ENCODE measurements at regions not wholly inside any gene's neighbourhood (a gene's known extent, or its start where the extent isn't known, plus 50 kb on each side); places are given as distances from the start of the nearest gene placed in this dataset.

GRCh38 chr14:36021030-36021422 lies 155.5 kb downstream of the PTCSC3 start:
- DNase-seq (ENCODE audit: low read depth) (no peak), FAIRE-seq (no peak)
- Mint-ChIP-seq H3K4me1 (ENCODE audit: low read depth, unreplicated experiment) (no peaks in the 10 kb centered on the region), H3K36me3 (ENCODE audit: low read depth, unreplicated experiment) (no peaks in the 10 kb centered on the region), H3K27me3 (ENCODE audit: low read depth, unreplicated experiment) (no peaks in the 10 kb centered on the region), H3K4me3 (ENCODE audit: unreplicated experiment) (no peak overlapping the region), H3K9me3 (ENCODE audit: unreplicated experiment) (no peaks in the 10 kb centered on the region), H3K27ac (ENCODE audit: unreplicated experiment) (no peak overlapping the region)
- H3K9ac ChIP-seq (ENCODE audit: low read length): no peak overlapping the region
- no peak overlapping the region for H3K27ac ChIP-seq (ENCODE audit: low read depth, low read length)
- H3K4me2 ChIP-seq (ENCODE audit: low read length): no peak overlapping the region
- no peaks in the 10 kb centered on the region for H3K36me3 ChIP-seq (ENCODE audit: insufficient read depth, low read length)
- H3K4me3 ChIP-seq (ENCODE audit: insufficient read depth, low read depth, low read length): no peak overlapping the region
- H3K9me3 ChIP-seq (ENCODE audit: insufficient read depth, low read depth, low read length): no peaks in the 10 kb centered on the region
- H3K79me2 ChIP-seq (ENCODE audit: insufficient read depth, low read length): no peaks in the 10 kb centered on the region
- H3K27me3 ChIP-seq (ENCODE audit: insufficient read depth, low read length): no peaks in the 10 kb centered on the region
- H3K4me1 ChIP-seq (ENCODE audit: insufficient read depth, low read length): no peaks in the 10 kb centered on the region
- TF ChIP-seq EZH2 (IDR thresholded peaks at IDR 0.05; ENCODE audit: insufficient read depth, low read length) (no peak), CTCF (IDR thresholded peaks at IDR 0.05; ENCODE audit: insufficient read depth, low read depth, low read length) (no peak)
- H2AFZ ChIP-seq (ENCODE audit: low read depth, low read length): no peak overlapping the region
- no peaks in the 10 kb centered on the region for H4K20me1 ChIP-seq (ENCODE audit: insufficient read depth, low read length)

- no peaks in the 10 kb centered on the region for H3K9me3 Mint-ChIP-seq (ENCODE audit: unreplicated experiment)
Observed at GRCh38 chr14:36020120-36021029, 156.1 kb downstream of the PTCSC3 start.

More at GRCh38 chr14:36020120-36021029, 156.1 kb downstream of the PTCSC3 start:
- H4K20me1 ChIP-seq (ENCODE audit: insufficient read depth, low read length): no peaks in the 10 kb centered on the region
- no peak overlapping the region for H3K4me2 ChIP-seq (ENCODE audit: low read length)
- no peak for TF ChIP-seq EZH2 (IDR thresholded peaks at IDR 0.05; ENCODE audit: insufficient read depth, low read length)
- no peak for TF ChIP-seq CTCF (IDR thresholded peaks at IDR 0.05; ENCODE audit: insufficient read depth, low read depth, low read length)
- H3K27ac ChIP-seq (ENCODE audit: low read depth, low read length): no peak overlapping the region
- no peak overlapping the region for H3K27ac Mint-ChIP-seq (ENCODE audit: unreplicated experiment)
- no peaks in the 10 kb centered on the region for H3K9me3 ChIP-seq (ENCODE audit: insufficient read depth, low read depth, low read length)
- H3K79me2 ChIP-seq (ENCODE audit: insufficient read depth, low read length): no peaks in the 10 kb centered on the region
- DNase-seq (ENCODE audit: low read depth) (no peak), FAIRE-seq (no peak)
- H3K36me3 ChIP-seq (ENCODE audit: insufficient read depth, low read length): no peaks in the 10 kb centered on the region
- no peak overlapping the region for H3K4me3 Mint-ChIP-seq (ENCODE audit: unreplicated experiment)
- no peaks in the 10 kb centered on the region for H3K27me3 ChIP-seq (ENCODE audit: insufficient read depth, low read length)
- H3K4me3 ChIP-seq (ENCODE audit: insufficient read depth, low read depth, low read length): no peak overlapping the region
- H3K9ac ChIP-seq (ENCODE audit: low read length): no peak overlapping the region
- H2AFZ ChIP-seq (ENCODE audit: low read depth, low read length): no peak overlapping the region
- no peaks in the 10 kb centered on the region for H3K27me3 Mint-ChIP-seq (ENCODE audit: low read depth, unreplicated experiment)
- H3K4me1 ChIP-seq (ENCODE audit: insufficient read depth, low read length): no peaks in the 10 kb centered on the region
- no peaks in the 10 kb centered on the region for H3K36me3 Mint-ChIP-seq (ENCODE audit: low read depth, unreplicated experiment)
- H3K4me1 Mint-ChIP-seq (ENCODE audit: low read depth, unreplicated experiment): no peaks in the 10 kb centered on the region

All from astrocyte (in vitro differentiated cells and primary cell).